Type B pancreatic cell (in vitro differentiated cells): ENCODE measurements at regions not wholly inside any gene's neighbourhood (a gene's known extent, or its start where the extent isn't known, plus 50 kb on each side); places are given as distances from the start of the nearest gene placed in this dataset.
"Not testable (repeated sequence)": the region's sequence is repeated elsewhere in the genome, so short reads cannot be mapped to it uniquely, and the experiment has no call there.

ENCODE experiments used
- DNase-seq: peaks from one replicate; pipeline ENCODE4 v3.0.0; 2021; ENCODE audit warnings: mixed read lengths; ENCODE audit not compliant: unreplicated experiment; ENCODE audit errors: extremely low spot score
- H3K27ac Mint-ChIP-seq: 2 replicates; pipeline ENCODE4 v1.8.0; 2021; ENCODE audit warnings: mild to moderate bottlenecking, mixed read lengths
- H3K27me3 Mint-ChIP-seq: 2 replicates; pipeline ENCODE4 v1.8.0; 2021; ENCODE audit warnings: mixed read lengths
- H3K36me3 Mint-ChIP-seq: 2 replicates; pipeline ENCODE4 v1.8.0; 2021; ENCODE audit warnings: mixed read lengths
- H3K4me1 Mint-ChIP-seq: one replicate; pipeline ENCODE4 v1.8.0; 2021; ENCODE audit warnings: mixed read lengths; ENCODE audit not compliant: unreplicated experiment
- H3K4me3 Mint-ChIP-seq: 2 replicates; pipeline ENCODE4 v1.8.0; 2021; ENCODE audit warnings: mild to moderate bottlenecking, mixed read lengths
- H3K9me3 Mint-ChIP-seq: 2 replicates; pipeline ENCODE4 v1.8.0; 2021; ENCODE audit warnings: mixed read lengths
- TF ChIP-seq, protein P1 (sequence below): fragments of 200-600 bp; sonication (generic); conservative IDR thresholded peaks from 2 replicates; pipeline ENCODE4 v1.5.0; 2021; ENCODE audit warnings: antibody characterized with exemption, mild to moderate bottlenecking

DNA sequence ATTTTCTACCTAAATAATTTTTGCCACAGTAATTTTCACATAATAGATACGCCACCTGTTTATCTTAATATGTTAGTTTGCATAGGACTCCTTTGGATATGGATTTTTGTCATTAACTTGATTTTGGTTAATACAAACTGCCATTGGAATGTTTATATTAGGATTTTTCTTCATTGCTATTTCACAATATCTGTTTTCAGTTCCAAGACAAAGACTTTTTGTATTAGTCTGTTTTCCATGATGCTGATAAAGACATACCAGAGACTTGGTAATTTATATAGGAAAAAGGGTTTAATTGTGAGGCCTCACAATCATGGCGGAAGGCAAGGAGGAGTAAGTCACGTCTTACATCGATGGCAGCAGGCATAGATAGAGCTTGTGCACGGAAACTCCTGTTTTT lies 503.1 kb upstream of the TMEFF2 start:
- Mint-ChIP-seq H3K4me1 (no peaks in the 10 kb centered on the region), H3K4me3 (no peak overlapping the region), H3K27me3 (no peaks in the 10 kb centered on the region)

GRCh38 chr2:192696857-192697256 lies 502.1 kb upstream of the TMEFF2 start:
- Mint-ChIP-seq H3K36me3 (no peaks in the 10 kb centered on the region), H3K4me1 (no peaks in the 10 kb centered on the region), H3K4me3 (no peak overlapping the region), H3K27ac (no peak overlapping the region), H3K27me3 (no peaks in the 10 kb centered on the region), H3K9me3 (no peaks in the 10 kb centered on the region)
- no peak for DNase-seq
- TF ChIP-seq, protein P1, sequence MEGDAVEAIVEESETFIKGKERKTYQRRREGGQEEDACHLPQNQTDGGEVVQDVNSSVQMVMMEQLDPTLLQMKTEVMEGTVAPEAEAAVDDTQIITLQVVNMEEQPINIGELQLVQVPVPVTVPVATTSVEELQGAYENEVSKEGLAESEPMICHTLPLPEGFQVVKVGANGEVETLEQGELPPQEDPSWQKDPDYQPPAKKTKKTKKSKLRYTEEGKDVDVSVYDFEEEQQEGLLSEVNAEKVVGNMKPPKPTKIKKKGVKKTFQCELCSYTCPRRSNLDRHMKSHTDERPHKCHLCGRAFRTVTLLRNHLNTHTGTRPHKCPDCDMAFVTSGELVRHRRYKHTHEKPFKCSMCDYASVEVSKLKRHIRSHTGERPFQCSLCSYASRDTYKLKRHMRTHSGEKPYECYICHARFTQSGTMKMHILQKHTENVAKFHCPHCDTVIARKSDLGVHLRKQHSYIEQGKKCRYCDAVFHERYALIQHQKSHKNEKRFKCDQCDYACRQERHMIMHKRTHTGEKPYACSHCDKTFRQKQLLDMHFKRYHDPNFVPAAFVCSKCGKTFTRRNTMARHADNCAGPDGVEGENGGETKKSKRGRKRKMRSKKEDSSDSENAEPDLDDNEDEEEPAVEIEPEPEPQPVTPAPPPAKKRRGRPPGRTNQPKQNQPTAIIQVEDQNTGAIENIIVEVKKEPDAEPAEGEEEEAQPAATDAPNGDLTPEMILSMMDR: no peak

More for the DNA sequence above, 503.1 kb upstream of the TMEFF2 start:
- DNase-seq: no peak
- Mint-ChIP-seq H3K9me3 (no peaks in the 10 kb centered on the region), H3K27ac (no peak overlapping the region), H3K36me3 (no peaks in the 10 kb centered on the region)
- TF ChIP-seq, protein P1: no peak

DNA sequence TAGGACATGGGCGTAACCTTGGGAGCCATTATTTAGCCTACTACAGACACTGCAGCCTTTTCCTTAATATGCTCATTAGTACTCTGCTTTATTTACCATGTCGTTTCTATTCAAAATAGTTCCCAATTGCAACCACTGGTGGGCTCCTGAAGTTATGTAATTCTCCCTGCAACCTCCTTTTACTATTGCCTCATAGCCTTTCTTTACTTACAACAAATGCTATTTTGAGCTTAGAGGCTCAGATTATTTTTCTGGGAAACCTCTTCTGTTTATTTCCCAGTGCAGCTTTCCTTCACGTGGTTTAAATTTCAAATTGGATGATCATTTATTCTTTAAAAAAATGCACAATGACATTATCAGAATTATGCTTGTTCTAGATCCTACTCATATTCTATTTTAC lies 492.3 kb upstream of the TMEFF2 start:
- no peaks in the 10 kb centered on the region for H3K9me3 Mint-ChIP-seq
- TF ChIP-seq, protein P1: no peak
- no peaks in the 10 kb centered on the region for H3K27me3 Mint-ChIP-seq
- no peaks in the 10 kb centered on the region for H3K4me1 Mint-ChIP-seq
- no peaks in the 10 kb centered on the region for H3K36me3 Mint-ChIP-seq
- H3K4me3 Mint-ChIP-seq: no peak overlapping the region
- no peak overlapping the region for H3K27ac Mint-ChIP-seq
- no peak for DNase-seq

DNA sequence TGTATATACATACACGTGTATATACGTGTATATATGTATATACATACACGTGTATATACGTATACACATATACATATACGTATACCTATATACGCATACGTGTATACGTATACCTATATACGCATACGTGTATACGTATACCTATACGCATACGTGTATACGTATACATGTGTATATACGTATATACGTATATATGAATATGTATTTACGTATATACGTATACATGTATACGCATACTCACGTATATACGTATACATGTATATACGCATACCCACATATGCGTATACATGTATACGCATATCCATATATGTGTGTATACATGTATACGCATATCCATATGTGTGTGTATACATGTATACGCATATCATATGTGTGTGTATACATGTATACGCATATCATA lies 487.8 kb upstream of the TMEFF2 start:
- not testable (repeated sequence) for DNase-seq, H3K9me3 Mint-ChIP-seq, H3K27me3 Mint-ChIP-seq, H3K4me1 Mint-ChIP-seq, H3K27ac Mint-ChIP-seq, H3K36me3 Mint-ChIP-seq, H3K4me3 Mint-ChIP-seq

GRCh38 chr2:192675681-192676080 lies 480.9 kb upstream of the TMEFF2 start:
- TF ChIP-seq, protein P1: no peak
- no peaks in the 10 kb centered on the region for H3K27me3 Mint-ChIP-seq
- H3K4me1 Mint-ChIP-seq: no peaks in the 10 kb centered on the region
- DNase-seq: no peak
- no peak overlapping the region for H3K4me3 Mint-ChIP-seq
- no peak overlapping the region for H3K27ac Mint-ChIP-seq
- H3K36me3 Mint-ChIP-seq: no peaks in the 10 kb centered on the region
- H3K9me3 Mint-ChIP-seq: no peaks in the 10 kb centered on the region

DNA sequence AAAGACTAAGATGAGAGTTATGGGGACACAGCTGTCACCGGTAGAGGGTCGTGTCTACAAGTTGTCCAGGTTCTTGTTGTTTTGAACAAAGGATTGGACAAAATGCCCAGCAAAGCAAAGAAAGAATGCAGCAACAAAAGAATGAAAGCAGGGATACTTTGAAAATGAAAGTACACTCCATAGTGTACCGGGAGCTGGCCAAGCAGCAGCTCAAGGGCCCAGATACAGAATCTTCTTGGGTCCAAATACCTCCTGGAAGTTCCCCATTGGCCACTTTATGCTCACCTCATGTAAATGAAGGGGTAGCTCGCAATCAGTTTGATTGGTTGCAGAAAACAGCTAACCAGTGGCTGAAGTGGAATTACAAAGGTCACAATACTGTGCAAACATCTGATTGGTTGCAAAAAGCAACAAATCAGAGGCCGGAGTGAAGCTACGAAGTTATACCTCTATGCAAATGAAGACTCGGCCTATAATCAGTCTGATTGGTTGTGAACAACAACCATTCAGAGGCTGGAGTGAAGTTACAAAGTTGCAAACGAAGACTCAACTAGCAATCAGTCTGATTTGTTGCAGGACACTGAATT lies 474.9 kb upstream of the TMEFF2 start:
- no peaks in the 10 kb centered on the region for H3K9me3 Mint-ChIP-seq

DNA sequence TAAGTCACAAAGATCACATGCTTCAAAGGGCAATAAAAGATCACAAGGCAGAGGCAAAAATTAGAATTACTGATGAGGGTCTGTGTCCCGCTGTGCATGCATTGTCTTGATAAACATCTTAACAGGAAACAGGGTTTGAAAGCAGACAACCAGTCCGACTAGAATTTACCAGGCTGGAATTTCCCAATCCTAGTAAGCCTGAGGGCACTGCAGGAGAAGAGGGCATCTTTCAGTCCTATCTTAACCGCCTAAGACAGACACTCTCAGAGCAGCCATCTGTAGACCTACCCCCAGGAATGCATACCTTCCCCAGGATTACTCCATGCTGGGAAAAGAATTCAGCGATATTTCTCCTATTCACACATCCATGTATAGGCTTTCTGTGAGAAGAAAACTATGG lies 465.8 kb upstream of the TMEFF2 start:
- H3K27ac Mint-ChIP-seq, H3K4me3 Mint-ChIP-seq, H3K36me3 Mint-ChIP-seq, H3K9me3 Mint-ChIP-seq, H3K27me3 Mint-ChIP-seq, H3K4me1 Mint-ChIP-seq, DNase-seq: not testable (repeated sequence)

More for the DNA sequence above, 474.9 kb upstream of the TMEFF2 start:
- Mint-ChIP-seq H3K36me3 (no peaks in the 10 kb centered on the region), H3K4me1 (no peaks in the 10 kb centered on the region), H3K27ac (no peak overlapping the region), H3K27me3 (no peaks in the 10 kb centered on the region), H3K4me3 (no peak overlapping the region)
- TF ChIP-seq, protein P1: no peak
- no peak for DNase-seq
